ENCODE measurements at regions not wholly inside any gene's neighbourhood (a gene's known extent, or its start where the extent isn't known, plus 50 kb on each side); places are given as distances from the start of the nearest gene placed in this dataset.

- no peak for TF ChIP-seq POLR2A (IDR thresholded peaks at IDR 0.05; ENCODE audit: low read depth)
- TF ChIP-seq EP300 (IDR thresholded peaks at IDR 0.05), result no peak
- TF ChIP-seq POLR2AphosphoS5 (IDR thresholded peaks at IDR 0.05), result no peak
- TF ChIP-seq CTCF (IDR thresholded peaks at IDR 0.05), result no peak
- WGBS, result 76% methylated on average over 10 of the region's 10 CpGs
These were observed 248.9 kb upstream of the TMEM132C start for GRCh38 chr12:128018067-128018466.

GRCh38 chr12:128019996-128020544 lies 246.9 kb upstream of the TMEM132C start:
- no peak overlapping the region for H3K27ac ChIP-seq (replicated peaks in 1 of 4)
- no peak overlapping the region for H3K4me3 ChIP-seq
- 69% methylated on average over 9 of the region's 9 CpGs for WGBS
- no peaks in the 10 kb centered on the region for H3K4me1 ChIP-seq
- TF ChIP-seq CTCF (IDR thresholded peaks at IDR 0.05) (no peak), EP300 (IDR thresholded peaks at IDR 0.05) (no peak), POLR2AphosphoS5 (IDR thresholded peaks at IDR 0.05) (no peak), POLR2A (IDR thresholded peaks at IDR 0.05; ENCODE audit: low read depth) (no peak)
- no peaks in the 10 kb centered on the region for H3K9me3 ChIP-seq
- DNase-seq (ENCODE audit: extremely low spot score), result peak; percentile 90
- H3K36me3 ChIP-seq, result no peaks in the 10 kb centered on the region
- H3K27me3 ChIP-seq, result peaks cover 0 to 22% (median 0%) of the 10 kb centered on the region in 4 donors
- intact Hi-C loops (cut with DNase I), result no loop called here

More at GRCh38 chr12:128018067-128018466, 248.9 kb upstream of the TMEM132C start:
- no peaks in the 10 kb centered on the region for H3K4me1 ChIP-seq
- no peak overlapping the region for H3K27ac ChIP-seq (replicated peaks in 1 of 4)
- intact Hi-C loops (cut with DNase I), result no loop called here
- no peaks in the 10 kb centered on the region for H3K36me3 ChIP-seq
- no peak overlapping the region for H3K4me3 ChIP-seq
- no peak for DNase-seq (ENCODE audit: extremely low spot score)
- H3K27me3 ChIP-seq, result peaks cover 0 to 7% (median 0%) of the 10 kb centered on the region in 4 donors
- no peaks in the 10 kb centered on the region for H3K9me3 ChIP-seq

DNA sequence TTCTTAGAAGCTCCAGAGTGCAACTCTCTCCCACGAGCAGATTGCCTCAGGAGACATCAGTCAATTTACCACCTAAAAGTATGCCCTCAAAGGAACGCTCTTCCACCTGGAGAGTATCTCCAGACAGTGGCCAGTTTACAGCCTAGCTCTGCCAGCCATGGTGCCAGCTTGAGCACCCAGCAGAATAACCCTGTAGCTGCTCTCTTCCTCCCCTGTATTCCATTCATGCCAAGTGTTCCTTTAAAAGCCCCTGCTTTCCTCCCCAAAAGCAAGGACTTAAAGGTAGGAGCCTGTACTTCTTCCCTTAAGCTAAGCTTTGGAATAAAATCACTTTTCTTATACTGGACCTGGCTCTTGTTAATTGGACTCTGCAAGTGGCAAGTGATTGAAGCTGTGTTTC lies 245.4 kb upstream of the TMEM132C start:
- H3K4me1 ChIP-seq, result no peaks in the 10 kb centered on the region
- WGBS, result 73% methylated on average over 2 of the region's 2 CpGs
- no peak overlapping the region for H3K4me3 ChIP-seq
- H3K36me3 ChIP-seq, result no peaks in the 10 kb centered on the region
- H3K9me3 ChIP-seq, result no peaks in the 10 kb centered on the region
- peaks cover 0 to 32% (median 0%) of the 10 kb centered on the region in 4 donors for H3K27me3 ChIP-seq
- TF ChIP-seq POLR2AphosphoS5 (IDR thresholded peaks at IDR 0.05) (no peak), POLR2A (IDR thresholded peaks at IDR 0.05; ENCODE audit: low read depth) (no peak), CTCF (IDR thresholded peaks at IDR 0.05) (no peak), EP300 (IDR thresholded peaks at IDR 0.05) (no peak)
- peak; percentile 60 for DNase-seq (ENCODE audit: extremely low spot score)
- intact Hi-C loops (cut with DNase I), result no loop called here
- no peak overlapping the region for H3K27ac ChIP-seq (replicated peaks in 1 of 4)

DNA sequence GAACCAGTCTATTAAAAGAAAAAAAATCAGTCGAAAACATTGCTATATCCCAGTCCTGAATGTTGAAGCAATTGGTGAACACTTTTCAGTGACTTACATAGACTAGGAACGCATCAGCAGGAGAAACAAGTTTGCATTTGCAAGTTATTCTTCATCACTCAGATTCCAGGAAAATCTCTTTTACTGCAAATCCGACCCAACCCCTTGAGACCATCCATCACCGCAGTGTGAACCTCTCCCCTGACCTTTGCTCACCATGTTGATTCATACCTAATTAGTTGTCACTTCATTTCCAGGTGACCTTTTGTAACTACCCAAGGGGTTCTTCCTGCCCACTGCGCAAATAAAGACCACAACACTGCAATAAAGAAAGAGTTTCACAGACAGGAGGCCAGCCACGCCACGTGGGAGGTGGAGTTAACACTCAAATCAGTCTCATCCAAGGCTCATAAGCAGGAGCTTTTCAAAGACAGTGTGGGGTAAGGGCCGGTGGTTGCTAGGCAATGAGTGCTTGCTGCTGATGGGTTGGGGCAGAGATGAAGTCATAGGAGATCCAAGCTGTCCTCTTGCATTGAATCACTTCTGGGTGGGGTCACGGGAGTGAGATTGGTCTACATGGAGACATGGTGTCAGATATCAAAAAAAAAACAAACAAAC lies 241.3 kb upstream of the TMEM132C start:
- DNase-seq (ENCODE audit: extremely low spot score), result no peak
- TF ChIP-seq CTCF (IDR thresholded peaks at IDR 0.05) (no peak), EP300 (IDR thresholded peaks at IDR 0.05) (no peak), POLR2AphosphoS5 (IDR thresholded peaks at IDR 0.05) (no peak), POLR2A (IDR thresholded peaks at IDR 0.05; ENCODE audit: low read depth) (no peak)
- H3K27ac ChIP-seq (replicated peaks in 1 of 4), result no peak overlapping the region
- H3K36me3 ChIP-seq, result no peaks in the 10 kb centered on the region
- peaks cover 0 to 40% (median 0%) of the 10 kb centered on the region in 4 donors for H3K27me3 ChIP-seq
- no peak overlapping the region for H3K4me3 ChIP-seq
- H3K9me3 ChIP-seq, result no peaks in the 10 kb centered on the region
- WGBS, result 51% methylated on average over 9 of the region's 9 CpGs
- intact Hi-C loops (cut with DNase I), result no loop called here
- H3K4me1 ChIP-seq, result no peaks in the 10 kb centered on the region
